NCI-H128 (cell line): ENCODE measurements at regions not wholly inside any gene's neighbourhood (a gene's known extent, or its start where the extent isn't known, plus 50 kb on each side); places are given as distances from the start of the nearest gene placed in this dataset.

Experiments used
- DNase-seq: peaks from one replicate; lab custom pipeline; 2025; ENCODE audit not compliant: unreplicated experiment; lab: John Stamatoyannopoulos, UW

GRCh38 chr13:48842316-48842715, 133.4 kb upstream of the FNDC3A start:
- DNase-seq: no peak

GRCh38 chr13:48843630-48844380, 131.9 kb upstream of the FNDC3A start:
- DNase-seq: no peak

DNA sequence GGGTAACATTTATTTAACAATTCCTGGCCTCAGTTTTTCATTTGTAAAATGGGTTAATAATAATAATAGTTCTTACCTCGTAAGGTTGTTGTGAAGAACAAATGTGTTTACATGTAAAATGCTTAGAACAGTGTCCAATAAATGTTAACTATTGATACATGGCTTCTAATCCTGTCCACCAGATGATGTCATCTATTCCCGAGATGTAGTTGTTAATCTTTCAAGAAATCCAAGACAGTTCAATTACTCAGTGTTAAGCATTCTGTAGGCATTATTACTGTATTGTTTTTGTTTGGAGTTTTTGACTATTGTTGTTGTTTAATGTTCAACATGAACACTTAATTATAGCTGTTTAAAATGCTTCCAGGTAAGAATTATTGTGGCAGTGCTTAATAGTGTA, 131.0 kb upstream of the FNDC3A start:
- no peak for DNase-seq

- DNase-seq: no peak
Measured at GRCh38 chr13:48849515-48849914, 126.2 kb upstream of the FNDC3A start.

DNA sequence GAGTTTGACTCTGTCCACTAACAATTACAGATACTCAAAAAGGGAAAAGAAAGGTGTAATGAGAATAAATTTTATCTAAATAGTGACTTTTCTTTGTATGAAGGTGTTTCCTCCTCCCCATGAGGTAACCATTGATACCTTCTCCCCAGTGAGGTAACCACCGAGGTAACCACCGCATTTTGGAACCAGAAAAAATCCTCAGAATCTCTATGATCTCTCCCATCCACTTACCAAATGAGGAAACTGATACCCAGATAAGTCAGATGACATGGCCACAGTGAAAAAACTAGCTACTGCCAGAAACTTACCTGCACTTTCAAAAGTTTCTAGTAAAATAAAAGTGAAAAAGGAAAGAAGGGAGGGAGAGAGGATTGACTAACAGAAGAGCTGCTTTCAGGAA, 124.0 kb upstream of the FNDC3A start:
- no peak for DNase-seq

DNA sequence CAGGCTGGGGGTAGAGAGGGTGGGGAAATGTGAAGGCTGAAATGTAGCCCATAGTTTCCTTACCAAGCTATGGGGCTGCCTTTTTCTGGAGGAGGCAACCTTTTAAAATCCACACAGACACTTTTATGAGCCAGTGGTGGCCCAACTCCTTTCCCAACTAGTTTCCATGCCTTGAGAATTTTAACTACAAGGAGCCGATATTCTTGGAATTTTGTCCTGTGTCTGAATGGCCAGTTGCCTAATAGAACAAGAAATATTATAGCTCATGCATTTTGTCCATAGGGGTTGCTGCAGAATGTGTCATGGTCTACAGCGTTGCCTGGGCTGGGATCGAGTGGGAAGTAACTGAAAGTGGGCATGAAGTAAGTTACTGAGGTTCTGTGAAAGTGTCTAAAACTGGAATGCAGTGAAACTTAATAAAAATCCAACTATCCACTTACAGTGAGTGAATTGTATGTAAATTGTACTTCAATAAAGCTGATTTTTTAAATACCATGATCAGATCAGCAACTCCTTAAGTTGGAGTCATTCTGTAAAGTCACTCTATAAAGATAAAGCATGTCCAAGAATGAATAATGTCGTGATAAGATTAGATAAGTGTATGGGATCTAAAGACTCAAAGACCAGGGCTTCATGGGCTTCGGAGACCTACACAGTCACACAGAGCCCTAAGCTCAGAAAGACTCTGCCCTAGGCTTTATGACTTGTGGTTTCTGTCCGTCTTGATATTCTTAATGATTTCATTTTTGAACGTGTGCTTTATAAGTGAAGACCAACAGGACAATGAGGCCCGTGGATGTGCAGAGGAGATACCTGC, 122.6 kb upstream of the FNDC3A start:
- no peak for DNase-seq

GRCh38 chr13:48853728-48854102, 122.0 kb upstream of the FNDC3A start:
- no peak for DNase-seq

- DNase-seq: no peak
Measured at GRCh38 chr13:48857576-48857975, 118.1 kb upstream of the FNDC3A start.

DNA sequence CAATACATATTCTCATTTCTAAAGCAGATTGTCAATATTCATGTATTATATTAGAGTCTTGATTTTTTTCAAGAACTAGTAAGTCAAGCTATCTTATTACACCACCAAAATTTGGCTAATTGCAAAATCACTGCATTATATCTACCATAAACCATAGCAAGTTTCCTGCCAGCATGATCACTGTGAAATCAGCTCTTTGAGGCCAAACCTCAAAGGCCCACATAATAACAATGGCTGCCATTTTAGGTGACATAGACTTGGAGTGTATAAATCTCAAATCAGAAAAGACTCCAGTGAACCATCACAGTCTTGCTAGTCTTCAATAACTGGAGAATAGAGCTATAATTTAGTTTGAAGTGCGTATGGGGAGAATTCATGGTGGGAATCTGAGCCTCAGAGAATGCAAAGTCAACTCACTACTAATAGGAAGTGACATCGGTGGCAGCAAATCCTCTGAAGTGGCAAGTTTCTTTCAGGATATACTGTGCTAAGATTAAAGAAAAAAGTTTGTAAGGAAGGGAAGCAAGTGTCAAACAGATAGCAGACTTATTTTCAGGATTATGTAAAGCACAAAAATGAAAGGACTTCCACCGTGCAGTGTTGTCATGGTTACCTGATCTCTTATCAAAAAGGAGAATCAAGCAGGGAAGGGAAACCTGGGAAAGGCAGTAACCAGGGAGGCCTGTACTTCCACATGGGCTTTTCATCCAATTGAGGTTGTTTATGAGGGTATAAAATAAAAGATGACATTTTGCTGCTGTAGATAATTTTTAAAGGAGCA, 117.4 kb upstream of the FNDC3A start:
- DNase-seq: no peak

GRCh38 chr13:48859272-48860105, 116.2 kb upstream of the FNDC3A start:
- DNase-seq: no peak

DNA sequence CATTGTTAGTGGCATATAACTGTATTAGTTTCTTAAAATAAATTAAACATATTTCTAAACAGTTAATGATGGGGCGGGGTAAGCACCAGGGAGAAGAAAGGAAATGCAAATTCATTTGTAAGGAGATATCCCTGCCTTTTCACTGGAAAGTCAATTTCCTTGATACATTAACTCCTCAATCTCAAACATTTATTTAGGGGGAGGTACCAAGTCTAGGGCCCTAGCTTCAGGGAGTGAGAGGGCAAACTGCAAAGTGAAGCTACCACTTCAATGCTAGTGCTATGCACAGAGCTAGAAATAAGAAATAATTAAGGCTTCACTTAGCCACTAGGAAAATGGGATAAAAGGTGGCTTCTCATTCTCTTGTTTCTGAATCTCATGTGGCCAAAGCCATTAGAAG, 115.3 kb upstream of the FNDC3A start:
- no peak for DNase-seq

- DNase-seq: no peak
Measured at GRCh38 chr13:48862572-48862971, 113.1 kb upstream of the FNDC3A start.

GRCh38 chr13:48864100-48864499, 111.6 kb upstream of the FNDC3A start:
- no peak for DNase-seq

- DNase-seq: no peak
Measured at GRCh38 chr13:48866249-48866648, 109.5 kb upstream of the FNDC3A start.

DNA sequence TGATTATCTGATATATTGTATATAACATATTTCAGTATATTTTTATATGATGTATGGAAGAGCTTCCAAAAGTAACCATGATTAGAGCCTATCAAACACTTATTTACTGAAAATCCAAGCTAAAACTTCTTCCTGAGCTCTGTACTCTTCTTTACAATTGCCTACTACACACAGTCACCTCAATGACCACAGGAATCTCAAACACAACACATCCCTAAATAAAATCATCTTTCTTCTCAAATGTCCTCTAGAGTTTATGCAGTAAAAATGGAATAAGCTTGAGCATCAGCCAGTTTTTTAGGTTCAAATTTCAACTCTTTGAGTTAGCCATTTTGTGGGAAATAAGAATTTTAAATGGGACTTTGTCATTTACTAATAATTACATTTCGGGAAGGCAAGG, 102.6 kb upstream of the FNDC3A start:
- DNase-seq: no peak

DNA sequence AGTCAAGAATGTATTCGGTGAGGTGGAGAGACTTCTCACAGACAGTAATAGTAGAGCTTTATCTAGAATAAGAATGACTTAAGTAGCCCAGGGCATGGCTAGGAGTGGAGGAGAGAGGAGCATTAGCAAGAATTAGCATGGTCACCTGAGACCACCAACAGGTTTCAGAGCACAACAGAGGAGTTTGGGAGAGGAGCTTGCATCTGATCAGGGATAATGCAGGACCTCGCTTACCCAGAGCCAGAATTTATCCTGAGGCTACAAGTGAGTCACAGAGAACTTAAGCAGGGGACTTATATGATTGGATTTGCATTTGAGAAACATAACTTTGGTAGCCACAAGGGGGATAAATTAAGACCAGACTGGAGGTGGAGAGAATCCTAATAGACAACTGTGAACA, 102.1 kb upstream of the FNDC3A start:
- DNase-seq: no peak

DNA sequence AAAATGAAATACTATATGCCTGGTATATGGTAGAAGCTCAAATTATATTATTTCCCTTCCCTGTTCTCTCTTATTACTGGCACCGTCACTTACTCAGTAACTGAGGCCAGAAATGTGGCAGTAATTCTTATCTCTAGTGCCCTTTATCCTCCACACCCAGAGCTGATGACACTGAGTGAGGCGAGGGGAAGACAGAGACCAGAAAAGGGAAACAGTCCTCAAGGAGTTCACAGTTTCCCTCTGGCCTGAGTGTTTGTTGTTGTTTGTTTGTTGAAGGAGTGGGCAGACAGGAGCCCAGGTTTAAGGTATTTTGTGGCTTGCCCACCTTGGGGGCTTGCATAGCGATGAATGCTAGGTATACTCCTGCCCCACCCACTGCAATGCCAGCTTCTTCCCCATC, 101.5 kb upstream of the FNDC3A start:
- no peak for DNase-seq

GRCh38 chr13:48875047-48875446, 100.7 kb upstream of the FNDC3A start:
- no peak for DNase-seq

GRCh38 chr13:48876289-48876688, 99.4 kb upstream of the FNDC3A start:
- no peak for DNase-seq

GRCh38 chr13:48879432-48879831, 96.3 kb upstream of the FNDC3A start:
- DNase-seq: no peak

- no peak for DNase-seq
Measured at GRCh38 chr13:48879854-48880253, 95.9 kb upstream of the FNDC3A start.
